Fibroblast of skin of right biceps (primary cell): ENCODE measurements at regions not wholly inside any gene's neighbourhood (a gene's known extent, or its start where the extent isn't known, plus 50 kb on each side); places are given as distances from the start of the nearest gene placed in this dataset.
A peak's percentile ranks its signal among the peaks of the same experiment; 100 is the strongest.

ENCODE experiments used
- DNase-seq: peaks from one replicate; pipeline ENCODE4 v3.0.0-alpha.2; 2013

- DNase-seq = no peak
These were observed 61.6 kb downstream of the LSM5 start for GRCh38 chr7:32428546-32428945.

- DNase-seq = peak; percentile 79
These were observed 62.4 kb downstream of the LSM5 start for GRCh38 chr7:32427769-32428291.

- no peak for DNase-seq
These were observed 73.3 kb downstream of the LSM5 start for GRCh38 chr7:32416846-32417245.

GRCh38 chr7:32415936-32416335, 74.2 kb downstream of the LSM5 start:
- DNase-seq = no peak

DNA sequence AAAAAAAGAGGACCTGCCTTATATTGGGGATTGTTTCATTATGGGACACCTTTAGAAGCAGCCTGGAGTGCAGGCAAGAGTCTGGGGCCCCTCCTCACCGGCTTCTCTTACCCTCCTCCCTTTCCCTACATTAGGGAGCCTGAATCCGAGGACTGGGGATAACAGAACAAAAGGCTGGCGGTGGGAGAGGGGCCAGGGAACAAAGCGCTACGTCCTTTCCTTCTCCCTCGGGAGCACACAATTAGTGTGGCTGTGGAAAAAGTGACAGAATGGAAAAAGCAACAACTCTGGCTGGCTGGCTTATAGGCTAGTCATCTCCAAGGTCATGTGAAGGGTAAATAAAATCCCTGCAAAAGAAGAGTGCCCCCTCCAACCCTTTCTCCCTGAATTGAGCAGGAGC, 74.7 kb downstream of the LSM5 start:
- no peak for DNase-seq

DNA sequence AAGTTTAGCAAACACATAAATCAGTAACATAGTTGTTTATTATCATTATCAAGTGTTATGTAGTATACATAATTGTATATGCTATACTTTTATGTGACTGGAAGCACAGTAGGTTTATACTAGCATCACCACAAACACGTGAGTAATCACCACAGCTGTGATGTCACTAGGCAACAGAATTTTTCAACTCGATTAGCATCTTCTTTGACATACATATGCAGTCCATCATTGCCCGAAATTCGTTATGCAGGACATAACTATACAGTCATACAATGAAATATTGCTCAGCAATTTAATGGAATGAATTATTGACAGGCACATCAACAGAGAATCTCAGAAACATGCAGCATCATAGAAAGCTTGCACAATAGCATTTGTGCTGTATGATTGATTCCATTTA, 77.7 kb downstream of the LSM5 start:
- DNase-seq = no peak

GRCh38 chr7:32410545-32410944, 79.6 kb downstream of the LSM5 start:
- DNase-seq = no peak

DNA sequence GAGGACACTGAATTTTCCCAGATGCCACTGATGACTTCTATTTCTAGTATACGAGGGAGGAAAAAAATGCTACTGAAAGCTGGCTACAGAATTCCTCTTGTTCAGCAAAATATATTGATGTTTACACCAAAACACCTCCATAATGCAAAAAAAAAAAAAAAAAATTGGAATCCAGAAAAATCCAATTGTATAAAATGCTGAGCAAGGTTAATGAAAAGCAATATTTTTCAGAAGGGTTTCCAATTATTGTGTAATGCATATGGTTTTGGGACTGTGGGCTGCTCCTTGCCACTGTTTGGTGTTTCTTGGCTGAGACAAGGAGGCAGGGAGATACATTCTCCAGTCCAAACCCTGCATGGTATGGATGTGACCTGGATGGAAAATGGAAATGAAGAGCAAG, 83.8 kb downstream of the LSM5 start:
- DNase-seq = no peak

- no peak for DNase-seq
These were observed 86.5 kb downstream of the LSM5 start for GRCh38 chr7:32403463-32404229.

GRCh38 chr7:32400676-32401075, 89.5 kb downstream of the LSM5 start:
- no peak for DNase-seq

DNA sequence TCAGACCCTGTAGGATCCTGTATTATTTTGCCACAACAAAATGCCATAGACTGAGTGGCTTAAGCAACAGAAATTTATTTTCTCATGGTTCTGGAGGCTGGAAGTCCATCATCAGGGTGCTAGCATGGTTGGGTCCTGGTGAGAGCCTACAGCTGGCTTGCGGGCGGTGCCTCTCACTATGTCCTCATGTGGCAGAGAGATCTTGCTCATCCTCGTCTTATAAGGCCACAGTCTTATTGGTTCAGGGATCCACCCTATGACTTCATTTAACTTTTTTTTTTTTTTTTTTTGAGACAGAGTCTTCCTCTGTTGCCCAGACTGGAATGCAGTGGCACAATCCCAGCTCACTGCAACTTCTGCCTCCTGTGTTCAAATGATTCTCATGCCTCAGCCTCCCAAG, 90.9 kb downstream of the LSM5 start:
- DNase-seq = no peak

DNA sequence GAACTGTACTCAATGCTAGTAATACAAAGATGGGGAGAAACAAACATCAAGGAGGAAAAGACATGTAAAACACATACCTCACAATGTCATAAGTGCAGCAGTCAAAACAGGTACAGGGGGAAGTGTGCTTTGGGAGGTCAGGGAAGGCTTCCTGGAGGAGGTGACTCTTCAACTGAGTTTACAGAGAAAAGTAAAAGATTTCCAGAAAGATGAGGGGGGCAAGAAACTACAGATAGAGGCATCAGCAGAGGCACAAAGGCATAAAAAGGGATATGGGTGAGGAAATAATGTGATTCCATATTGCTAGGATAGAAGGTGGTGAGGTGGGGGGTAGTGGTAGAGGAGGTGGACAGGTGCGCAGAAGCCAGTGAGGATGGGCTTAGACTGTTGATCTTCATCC, 95.0 kb downstream of the LSM5 start:
- DNase-seq = no peak

GRCh38 chr7:32393861-32394260, 96.3 kb downstream of the LSM5 start:
- no peak for DNase-seq

- DNase-seq = no peak
These were observed 100.0 kb downstream of the LSM5 start for GRCh38 chr7:32390210-32390609.

- no peak for DNase-seq
These were observed 104.7 kb downstream of the LSM5 start for GRCh38 chr7:32385316-32385956.

GRCh38 chr7:32381024-32381601, 109.1 kb downstream of the LSM5 start:
- no peak for DNase-seq

DNA sequence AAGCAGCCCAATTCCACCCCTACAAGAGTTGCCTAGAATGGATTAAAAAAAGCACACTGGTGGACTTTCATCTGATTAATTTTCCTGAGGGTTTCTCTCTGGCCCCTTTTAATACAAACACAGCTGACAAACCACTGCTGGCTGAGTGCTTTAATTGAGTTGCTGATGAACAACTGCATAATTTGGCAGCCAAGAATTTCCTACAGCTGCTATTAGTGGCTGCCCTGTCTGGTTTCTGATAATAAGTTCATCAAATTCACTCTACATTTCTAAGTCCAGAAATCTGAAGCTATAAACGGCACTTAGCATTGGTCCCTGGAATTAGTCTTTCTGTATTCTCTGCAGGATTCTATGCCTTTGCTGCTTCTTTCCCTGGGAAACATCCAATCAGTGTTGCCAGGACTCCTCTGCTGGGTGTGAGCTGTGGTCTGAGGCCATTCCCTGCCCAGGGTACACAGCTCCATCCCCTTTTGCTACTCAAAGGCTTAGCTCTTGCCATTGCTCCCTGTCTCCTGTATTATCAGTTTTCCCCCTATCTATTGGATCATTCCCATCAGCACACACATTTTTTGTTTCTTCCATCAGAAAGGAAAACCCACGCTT, 110.6 kb downstream of the LSM5 start:
- DNase-seq = no peak

DNA sequence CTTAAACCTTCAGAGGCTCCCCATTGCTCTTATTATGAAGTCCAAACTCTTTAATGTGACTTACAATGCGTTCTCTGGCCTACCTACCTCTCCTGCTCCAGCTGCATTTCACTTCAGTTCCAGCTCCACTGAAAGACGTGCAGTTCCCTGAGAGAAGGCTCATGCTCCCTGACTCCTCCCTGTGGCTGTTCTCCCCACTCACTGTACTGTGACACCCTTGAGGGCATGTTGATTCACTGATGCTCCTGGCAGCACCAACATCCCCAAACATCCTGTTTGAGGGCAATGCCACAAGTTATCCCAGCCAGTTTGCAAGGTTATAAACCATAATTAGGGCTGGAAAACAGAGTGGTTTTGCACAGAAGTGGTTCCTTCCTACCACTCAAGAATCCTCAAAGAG, 111.2 kb downstream of the LSM5 start:
- no peak for DNase-seq

DNA sequence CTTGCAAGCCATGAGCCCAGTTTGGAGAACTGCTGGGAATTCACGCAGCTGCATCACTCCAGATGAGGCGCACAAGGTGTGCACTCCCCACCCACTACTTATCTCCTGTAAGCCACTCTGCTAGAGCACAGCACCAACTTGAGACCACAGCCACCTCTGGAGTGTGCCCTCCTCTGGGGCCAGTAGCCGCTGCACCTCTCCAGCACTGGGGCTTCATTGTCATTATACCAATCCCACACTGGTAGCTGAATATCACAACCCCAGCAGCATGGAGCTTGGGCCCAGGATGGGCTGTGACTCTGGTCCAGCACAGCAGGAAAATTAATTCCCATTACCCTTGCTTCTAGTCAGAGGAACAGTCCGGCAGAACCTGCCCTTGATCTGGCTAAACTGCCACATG, 125.6 kb downstream of the LSM5 start:
- DNase-seq = no peak

DNA sequence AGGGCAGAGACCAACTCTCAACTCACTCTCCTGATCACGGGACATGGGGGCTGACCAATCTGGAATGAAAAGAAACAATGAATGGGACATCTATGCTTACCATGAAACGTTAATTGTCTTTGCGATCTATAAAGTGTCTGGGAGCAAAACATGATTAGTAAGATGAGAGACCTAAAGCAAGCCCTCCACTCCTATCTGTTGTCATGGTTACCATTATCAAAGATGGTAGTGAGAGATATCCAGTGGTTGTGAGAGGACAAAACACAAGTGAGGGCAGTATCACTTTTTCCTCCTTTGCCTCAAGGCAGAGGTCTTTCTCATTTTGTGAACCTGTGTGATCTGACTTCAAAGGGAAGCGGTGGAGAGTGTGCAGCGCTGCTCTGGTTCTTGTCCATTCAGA, 130.1 kb downstream of the LSM5 start:
- no peak for DNase-seq

GRCh38 chr7:32357535-32358277, 132.5 kb downstream of the LSM5 start:
- no peak for DNase-seq

DNA sequence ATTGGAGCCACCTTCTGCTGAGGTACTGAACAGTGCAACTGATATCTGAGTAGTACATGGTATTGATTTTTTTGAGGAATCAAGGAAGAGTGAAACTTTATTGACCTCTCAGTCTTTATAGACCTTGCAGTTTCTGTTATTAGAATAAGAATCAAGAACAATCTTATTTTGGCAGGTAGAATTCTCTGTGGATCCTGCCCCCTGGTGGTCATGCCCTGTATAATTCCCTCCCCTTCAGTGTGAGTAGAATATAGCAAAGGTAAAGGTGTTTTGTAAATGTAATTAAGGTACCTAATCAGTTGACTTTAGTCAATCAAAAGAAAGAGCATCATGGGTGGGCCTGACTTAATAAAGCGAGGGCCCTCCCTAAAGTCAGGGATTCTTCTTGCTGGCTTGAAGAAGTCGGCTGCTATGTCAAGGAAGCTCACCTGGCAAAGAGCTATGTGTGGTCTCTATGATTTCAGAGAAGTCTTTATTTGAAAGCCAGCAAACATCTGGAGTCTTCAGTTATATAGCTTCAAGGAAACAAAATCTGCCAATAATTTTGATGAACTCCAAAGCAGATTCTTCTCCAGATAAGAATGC, 142.8 kb downstream of the LSM5 start:
- no peak for DNase-seq

DNA sequence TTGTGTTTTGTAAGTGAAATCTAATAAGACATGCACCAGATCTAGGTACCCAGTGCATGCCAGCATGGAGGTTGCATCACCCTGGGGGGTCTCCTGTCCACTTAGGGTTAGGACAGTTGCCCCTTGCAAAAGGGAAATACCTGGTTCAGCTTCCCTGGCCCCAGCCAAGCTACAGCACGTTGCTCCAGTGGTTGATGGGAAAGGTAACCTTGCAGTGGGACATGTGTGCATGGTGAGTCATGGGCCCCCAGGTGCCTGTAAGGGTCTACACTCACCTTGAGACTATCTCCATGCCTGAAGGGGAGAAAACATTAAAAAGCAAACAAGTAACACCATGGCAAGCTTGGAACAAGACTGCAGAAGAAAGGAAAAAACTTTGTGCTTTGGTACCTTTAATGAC, 143.9 kb downstream of the LSM5 start:
- DNase-seq = no peak
